SK-N-SH (cell line): ENCODE measurements at regions not wholly inside any gene's neighbourhood (a gene's known extent, or its start where the extent isn't known, plus 50 kb on each side); places are given as distances from the start of the nearest gene placed in this dataset.

ENCODE experiments used
- CTCF ChIA-PET: fragments of 300-600, 350-600 bp; formaldehyde crosslinking; extraction: SDS; loops from one replicate; lab custom pipeline; 2021; lab: Yijun Ruan, JAX
- POLR2A ChIA-PET: fragments of 350-600 bp; sonication (Branson Sonifier 250); formaldehyde crosslinking; extraction: SDS; loops from one replicate; lab custom pipeline; 2020; ENCODE audit warnings: antibody characterized with exemption, inconsistent platforms; lab: Yijun Ruan, JAX
- DNase-seq: peaks from one replicate; pipeline ENCODE4 v3.0.0; 2012
- H2AFZ ChIP-seq: fragments of 200-600 bp; sonication (generic); 2 replicates; pipeline ENCODE4 v1.8.1; 2016; ENCODE audit warnings: antibody characterized with exemption, mild to moderate bottlenecking, low read depth
- H3F3A ChIP-seq: fragments of 200-600 bp; sonication (generic); replicated peaks from 2 replicates; pipeline ENCODE3; 2016; ENCODE audit warnings: antibody characterized with exemption, mild to moderate bottlenecking; ENCODE audit not compliant: insufficient read depth
- H3K27ac ChIP-seq, 2 experiments: fragments of 200-500 bp in 1 of 2; fragments of 200-600 bp in 1 of 2; sonication (Bioruptor generic) in 1 of 2; sonication (generic), shearing (Covaris generic) in 1 of 2; 2 replicates each; pipeline versions ENCODE4 v1.5.1 to v1.6.1; 2014 to 2016; ENCODE audit warnings: low read depth in 2 of 2, inconsistent platforms in 1 of 2, low read length in 1 of 2, mild to moderate bottlenecking in 1 of 2, mixed read lengths in 1 of 2
- H3K27me3 ChIP-seq: fragments of 200-600 bp; sonication (generic), shearing (Covaris generic); 2 replicates; pipeline ENCODE4 v1.6.1; 2016; ENCODE audit warnings: mixed run types; ENCODE audit not compliant: insufficient read depth
- H3K36me3 ChIP-seq, 2 experiments: fragments of 200-500 bp in 1 of 2; fragments of 200-600 bp in 1 of 2; sonication (Bioruptor generic) in 1 of 2; sonication (generic) in 1 of 2; replicated peaks in 1 of 2; 2 replicates each; pipeline versions ENCODE3 to v1.5.1; 2014 to 2016; ENCODE audit warnings: low read length in 1 of 2, mild to moderate bottlenecking in 1 of 2; ENCODE audit not compliant: insufficient read depth in 2 of 2, control insufficient read depth in 1 of 2
- H3K4me1 ChIP-seq, 2 experiments: fragments of 200-500 bp in 1 of 2; fragments of 200-600 bp in 1 of 2; sonication (Bioruptor generic) in 1 of 2; sonication (generic), shearing (Covaris generic) in 1 of 2; 2 replicates each; pipeline versions ENCODE4 v1.5.1 to v1.6.1; 2014 to 2016; ENCODE audit warnings: low read depth in 1 of 2, low read length in 1 of 2, mixed run types in 1 of 2; ENCODE audit not compliant: insufficient read depth in 2 of 2, control insufficient read depth in 1 of 2
- H3K4me2 ChIP-seq: fragments of 200-600 bp; sonication (generic), shearing (Covaris generic); 2 replicates; pipeline ENCODE4 v1.6.1; 2017; ENCODE audit warnings: mixed run types
- H3K4me3 ChIP-seq, 2 experiments: fragments of 200-500 bp in 1 of 2; fragments of 200-600 bp in 1 of 2; sonication (Bioruptor generic) in 1 of 2; sonication (generic), shearing (Covaris generic) in 1 of 2; 2 replicates each; pipeline versions ENCODE4 v1.5.1 to v1.8.1; 2014 to 2016; ENCODE audit warnings: low read depth in 2 of 2, inconsistent platforms in 1 of 2, low read length in 1 of 2, mild to moderate bottlenecking in 1 of 2, mixed read lengths in 1 of 2, moderate library complexity in 1 of 2
- H3K79me2 ChIP-seq: fragments of 200-600 bp; sonication (generic); 2 replicates; pipeline ENCODE4 v1.8.1; 2017; ENCODE audit warnings: mild to moderate bottlenecking; ENCODE audit not compliant: insufficient read depth
- H3K9ac ChIP-seq: fragments of 200-600 bp; sonication (generic); 2 replicates; pipeline ENCODE4 v1.6.1; 2017; ENCODE audit warnings: mixed run types
- H3K9me2 ChIP-seq: fragments of 200-600 bp; sonication (generic); 2 replicates; pipeline ENCODE4 v1.6.1; 2017; ENCODE audit warnings: mixed run types
- H3K9me3 ChIP-seq: fragments of 200-600 bp; sonication (generic); 2 replicates; pipeline ENCODE4 v1.6.1; 2017; ENCODE audit warnings: mixed run types, mild to moderate bottlenecking, moderate library complexity
- H4K20me1 ChIP-seq: fragments of 200-600 bp; sonication (generic); 2 replicates; pipeline ENCODE4 v1.6.1; 2017; ENCODE audit warnings: mild to moderate bottlenecking, mixed run types; ENCODE audit not compliant: insufficient read depth
- CHD2 ChIP-seq: fragments of 150-350 bp; IDR thresholded peaks from 2 replicates; pipeline ENCODE4 v1.6.1; 2018; ENCODE audit warnings: low read length; ENCODE audit not compliant: partially characterized antibody
- EP300 ChIP-seq, 2 experiments: IDR thresholded peaks; 2 replicates each; pipeline versions ENCODE4 v1.4.0 to v1.6.1; 2012; ENCODE audit warnings: borderline replicate concordance in 1 of 2, low read depth in 1 of 2, low read length in 1 of 2
- FOXJ3 ChIP-seq: sonication (generic); formaldehyde crosslinking; IDR thresholded peaks from 2 replicates; pipeline ENCODE4 v1.5.1; 2020; ENCODE audit warnings: mild to moderate bottlenecking, missing genetic modification reagents
- GABPA ChIP-seq: IDR thresholded peaks from 2 replicates; pipeline ENCODE4 v1.4.0; 2012; ENCODE audit warnings: low read depth, mild to moderate bottlenecking
- GATA2 ChIP-seq: sonication (generic); formaldehyde crosslinking; IDR thresholded peaks from 2 replicates; pipeline ENCODE4 v1.5.0; 2020; ENCODE audit warnings: mild to moderate bottlenecking, missing genetic modification reagents
- JUND ChIP-seq: IDR thresholded peaks from 2 replicates; pipeline ENCODE4 v1.4.0; 2012
- MEF2A ChIP-seq: IDR thresholded peaks from 2 replicates; pipeline ENCODE4 v1.4.0; 2012; ENCODE audit warnings: low read depth, borderline replicate concordance
- NFIC ChIP-seq: IDR thresholded peaks from 2 replicates; pipeline ENCODE4 v1.4.0; 2012; ENCODE audit warnings: borderline replicate concordance
- POLR2AphosphoS5 ChIP-seq: IDR thresholded peaks from 2 replicates; pipeline ENCODE4 v1.6.1; 2012; ENCODE audit warnings: low read depth, low read length
- RAD21 ChIP-seq: IDR thresholded peaks from 2 replicates; pipeline ENCODE4 v1.6.1; 2012; ENCODE audit warnings: mild to moderate bottlenecking, low read length
- RCOR1 ChIP-seq: fragments of 150-350 bp; IDR thresholded peaks from 2 replicates; pipeline ENCODE4 v1.6.1; 2017; ENCODE audit warnings: antibody characterized with exemption, low read length
- RXRA ChIP-seq: IDR thresholded peaks from 2 replicates; pipeline ENCODE4 v1.4.0; 2012; ENCODE audit warnings: low read depth, mild to moderate bottlenecking, borderline replicate concordance
- TCF12 ChIP-seq: IDR thresholded peaks from 2 replicates; pipeline ENCODE4 v1.4.0; 2012
- WGBS: methylation state at CpG from one replicate; pipeline ENCODE4 v1.1.6; 2017; ENCODE audit warnings: low lambda C conversion rate; 5-methylcytosine and 5-hydroxymethylcytosine counted together
- TF ChIP-seq, protein P1 (sequence below): IDR thresholded peaks from 2 replicates; pipeline ENCODE4 v1.4.0; 2012; ENCODE audit warnings: low read depth, borderline replicate concordance
- TF ChIP-seq, protein P2 (sequence below): fragments of 150-350 bp; IDR thresholded peaks from 2 replicates; pipeline ENCODE4 v1.6.1; 2016; ENCODE audit warnings: mild to moderate bottlenecking, low read depth, low read length
- TF ChIP-seq, protein P3 (sequence below): IDR thresholded peaks from 2 replicates; pipeline ENCODE4 v1.4.0; 2012; ENCODE audit warnings: low read depth, borderline replicate concordance
- TF ChIP-seq, protein P4 (sequence below): fragments of 200-600 bp; sonication (generic); IDR thresholded peaks from 2 replicates; pipeline ENCODE4 v1.6.1; 2017; ENCODE audit warnings: antibody characterized with exemption, mild to moderate bottlenecking, moderate library complexity
- TF ChIP-seq, protein P5 (sequence below): fragments of 150-350 bp; IDR thresholded peaks from 2 replicates; pipeline ENCODE4 v1.6.1; 2017; ENCODE audit warnings: antibody characterized with exemption, low read length, low read depth, borderline replicate concordance

DNA sequence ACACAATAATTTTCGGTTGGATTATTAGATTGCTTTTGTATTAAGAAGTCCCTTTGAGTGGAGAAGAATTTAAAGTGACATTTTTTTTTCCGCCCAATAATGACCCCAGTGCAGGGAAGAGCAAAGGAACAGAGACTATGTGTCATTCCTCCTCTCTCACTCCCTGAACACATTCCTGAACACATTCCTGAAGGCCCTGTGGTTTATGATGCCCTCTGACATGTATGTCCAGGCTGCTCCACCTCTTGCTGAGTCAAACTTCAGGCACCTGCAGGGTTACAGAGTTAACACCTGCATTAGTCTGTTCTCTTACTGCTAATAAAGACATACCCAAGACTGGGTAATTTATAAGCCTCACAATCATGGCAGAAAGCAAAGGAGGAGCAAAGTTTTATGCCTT is 704.0 kb upstream of the LRRN3 start:
- Histone ChIP-seq H3K27ac (no peak overlapping the region), H2AFZ (no peak overlapping the region), H3K9ac (no peak overlapping the region), H3K4me2 (no peak overlapping the region), H3K4me3 (no peak overlapping the region), H4K20me1 (no peaks in the 10 kb centered on the region), H3K4me1 (no peaks in the 10 kb centered on the region), H3K9me2 (no peaks in the 10 kb centered on the region; the same call in 1 of the 2 replicates), H3K9me3 (no peaks in the 10 kb centered on the region), H3F3A (no peaks in the 10 kb centered on the region), H3K36me3 (no peaks in the 10 kb centered on the region), H3K27me3 (no peaks in the 10 kb centered on the region), H3K79me2 (no peaks in the 10 kb centered on the region)
- no peak for DNase-seq
- WGBS = 34% methylated on average over 2 of the region's 2 CpGs
- CTCF ChIA-PET = no interaction called here
- POLR2A ChIA-PET = no interaction called here
- TF ChIP-seq RXRA (no peak), CHD2 (no peak), MEF2A (no peak), TCF12 (no peak), POLR2AphosphoS5 (no peak), GATA2 (no peak), EP300 (IDR thresholded peaks at IDR 0.05; ENCODE audit: borderline replicate concordance in 1 of 2, low read depth in 1 of 2, low read length in 1 of 2) (no peak), RCOR1 (no peak), GABPA (no peak), RAD21 (no peak), JUND (no peak), NFIC (no peak), FOXJ3 (CRISPR knock-in tag) (no peak)
- TF ChIP-seq, protein P1, sequence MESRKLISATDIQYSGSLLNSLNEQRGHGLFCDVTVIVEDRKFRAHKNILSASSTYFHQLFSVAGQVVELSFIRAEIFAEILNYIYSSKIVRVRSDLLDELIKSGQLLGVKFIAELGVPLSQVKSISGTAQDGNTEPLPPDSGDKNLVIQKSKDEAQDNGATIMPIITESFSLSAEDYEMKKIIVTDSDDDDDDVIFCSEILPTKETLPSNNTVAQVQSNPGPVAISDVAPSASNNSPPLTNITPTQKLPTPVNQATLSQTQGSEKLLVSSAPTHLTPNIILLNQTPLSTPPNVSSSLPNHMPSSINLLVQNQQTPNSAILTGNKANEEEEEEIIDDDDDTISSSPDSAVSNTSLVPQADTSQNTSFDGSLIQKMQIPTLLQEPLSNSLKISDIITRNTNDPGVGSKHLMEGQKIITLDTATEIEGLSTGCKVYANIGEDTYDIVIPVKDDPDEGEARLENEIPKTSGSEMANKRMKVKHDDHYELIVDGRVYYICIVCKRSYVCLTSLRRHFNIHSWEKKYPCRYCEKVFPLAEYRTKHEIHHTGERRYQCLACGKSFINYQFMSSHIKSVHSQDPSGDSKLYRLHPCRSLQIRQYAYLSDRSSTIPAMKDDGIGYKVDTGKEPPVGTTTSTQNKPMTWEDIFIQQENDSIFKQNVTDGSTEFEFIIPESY = no peak
- TF ChIP-seq, protein P2, sequence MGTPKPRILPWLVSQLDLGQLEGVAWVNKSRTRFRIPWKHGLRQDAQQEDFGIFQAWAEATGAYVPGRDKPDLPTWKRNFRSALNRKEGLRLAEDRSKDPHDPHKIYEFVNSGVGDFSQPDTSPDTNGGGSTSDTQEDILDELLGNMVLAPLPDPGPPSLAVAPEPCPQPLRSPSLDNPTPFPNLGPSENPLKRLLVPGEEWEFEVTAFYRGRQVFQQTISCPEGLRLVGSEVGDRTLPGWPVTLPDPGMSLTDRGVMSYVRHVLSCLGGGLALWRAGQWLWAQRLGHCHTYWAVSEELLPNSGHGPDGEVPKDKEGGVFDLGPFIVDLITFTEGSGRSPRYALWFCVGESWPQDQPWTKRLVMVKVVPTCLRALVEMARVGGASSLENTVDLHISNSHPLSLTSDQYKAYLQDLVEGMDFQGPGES = no peak
- TF ChIP-seq, protein P3, sequence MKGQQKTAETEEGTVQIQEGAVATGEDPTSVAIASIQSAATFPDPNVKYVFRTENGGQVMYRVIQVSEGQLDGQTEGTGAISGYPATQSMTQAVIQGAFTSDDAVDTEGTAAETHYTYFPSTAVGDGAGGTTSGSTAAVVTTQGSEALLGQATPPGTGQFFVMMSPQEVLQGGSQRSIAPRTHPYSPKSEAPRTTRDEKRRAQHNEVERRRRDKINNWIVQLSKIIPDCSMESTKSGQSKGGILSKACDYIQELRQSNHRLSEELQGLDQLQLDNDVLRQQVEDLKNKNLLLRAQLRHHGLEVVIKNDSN = no peak
- TF ChIP-seq, protein P4, sequence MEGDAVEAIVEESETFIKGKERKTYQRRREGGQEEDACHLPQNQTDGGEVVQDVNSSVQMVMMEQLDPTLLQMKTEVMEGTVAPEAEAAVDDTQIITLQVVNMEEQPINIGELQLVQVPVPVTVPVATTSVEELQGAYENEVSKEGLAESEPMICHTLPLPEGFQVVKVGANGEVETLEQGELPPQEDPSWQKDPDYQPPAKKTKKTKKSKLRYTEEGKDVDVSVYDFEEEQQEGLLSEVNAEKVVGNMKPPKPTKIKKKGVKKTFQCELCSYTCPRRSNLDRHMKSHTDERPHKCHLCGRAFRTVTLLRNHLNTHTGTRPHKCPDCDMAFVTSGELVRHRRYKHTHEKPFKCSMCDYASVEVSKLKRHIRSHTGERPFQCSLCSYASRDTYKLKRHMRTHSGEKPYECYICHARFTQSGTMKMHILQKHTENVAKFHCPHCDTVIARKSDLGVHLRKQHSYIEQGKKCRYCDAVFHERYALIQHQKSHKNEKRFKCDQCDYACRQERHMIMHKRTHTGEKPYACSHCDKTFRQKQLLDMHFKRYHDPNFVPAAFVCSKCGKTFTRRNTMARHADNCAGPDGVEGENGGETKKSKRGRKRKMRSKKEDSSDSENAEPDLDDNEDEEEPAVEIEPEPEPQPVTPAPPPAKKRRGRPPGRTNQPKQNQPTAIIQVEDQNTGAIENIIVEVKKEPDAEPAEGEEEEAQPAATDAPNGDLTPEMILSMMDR = no peak
- TF ChIP-seq, protein P5, sequence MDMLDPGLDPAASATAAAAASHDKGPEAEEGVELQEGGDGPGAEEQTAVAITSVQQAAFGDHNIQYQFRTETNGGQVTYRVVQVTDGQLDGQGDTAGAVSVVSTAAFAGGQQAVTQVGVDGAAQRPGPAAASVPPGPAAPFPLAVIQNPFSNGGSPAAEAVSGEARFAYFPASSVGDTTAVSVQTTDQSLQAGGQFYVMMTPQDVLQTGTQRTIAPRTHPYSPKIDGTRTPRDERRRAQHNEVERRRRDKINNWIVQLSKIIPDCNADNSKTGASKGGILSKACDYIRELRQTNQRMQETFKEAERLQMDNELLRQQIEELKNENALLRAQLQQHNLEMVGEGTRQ = no peak
- TF ChIP-seq, all 33 proteins: peak for 0
